AG09319 (cell line): ENCODE measurements at regions not wholly inside any gene's neighbourhood (a gene's known extent, or its start where the extent isn't known, plus 50 kb on each side); places are given as distances from the start of the nearest gene placed in this dataset.

Experiments used
- DNase-seq: peaks from one replicate; pipeline ENCODE4 v3.0.0-alpha.2; 2010; ENCODE audit warnings: low read depth; ENCODE audit errors: extremely low read depth
- CTCF ChIP-seq: IDR thresholded peaks from 2 replicates; pipeline ENCODE4 v1.5.1; 2011; ENCODE audit warnings: low read depth, mild to moderate bottlenecking, inconsistent platforms, low read length, moderate library complexity

- TF ChIP-seq CTCF = no peak
- DNase-seq = no peak
These were observed 87.3 kb upstream of the IGSF10 start for GRCh38 chr3:151548195-151548594.

- DNase-seq = no peak
- no peak for TF ChIP-seq CTCF
These were observed 83.3 kb upstream of the IGSF10 start for GRCh38 chr3:151544164-151544548.

- no peak for TF ChIP-seq CTCF
- DNase-seq = no peak
These were observed 80.3 kb upstream of the IGSF10 start for GRCh38 chr3:151541178-151541577.

- DNase-seq = no peak
- no peak for TF ChIP-seq CTCF
These were observed 78.7 kb upstream of the IGSF10 start for GRCh38 chr3:151539599-151539998.

- DNase-seq = no peak
- TF ChIP-seq CTCF = no peak
These were observed 77.9 kb upstream of the IGSF10 start for GRCh38 chr3:151538456-151539393.

- no peak for DNase-seq
- no peak for TF ChIP-seq CTCF
These were observed 76.9 kb upstream of the IGSF10 start for GRCh38 chr3:151537726-151538125.

- no peak for TF ChIP-seq CTCF
- no peak for DNase-seq
These were observed 65.9 kb upstream of the IGSF10 start for GRCh38 chr3:151526757-151527156.
